Natural killer cell treated with Interleukin-12 subunit alpha and Interleukin-12 subunit beta and Interleukin-15 and Interleukin-18, amount 100 ng/mL, for 72 hours (primary cell): ENCODE measurements at regions not wholly inside any gene's neighbourhood (a gene's known extent, or its start where the extent isn't known, plus 50 kb on each side); places are given as distances from the start of the nearest gene placed in this dataset.
A peak's percentile ranks its signal among the peaks of the same experiment; 100 is the strongest.

Experiments used
- ATAC-seq, 2 donors: fragments of 150-1000 bp; cut with Tn5 transposase in 1 of 2; sonication (Bioruptor Pico), chemical (Tn5 transposase) in 1 of 2; 2 replicates each; pipeline ENCODE4 v1.10.0; 2021
- DNase-seq: peaks from one replicate; pipeline ENCODE4 v3.0.0; 2022; ENCODE audit warnings: low spot score
- H3K27ac Mint-ChIP-seq, 2 donors: 1 replicate in 1 of 2; 2 replicates in 1 of 2; pipeline ENCODE4 v1.8.0; 2022; ENCODE audit warnings: mixed read lengths in 2 of 2, mild to moderate bottlenecking in 1 of 2, moderate library complexity in 1 of 2
- H3K27me3 Mint-ChIP-seq, 2 donors: 1 replicate in 1 of 2; 2 replicates in 1 of 2; pipeline ENCODE4 v1.8.0; 2022; ENCODE audit warnings: mixed read lengths in 2 of 2
- H3K36me3 Mint-ChIP-seq: one replicate; pipeline ENCODE4 v1.8.0; 2022; ENCODE audit warnings: mixed read lengths
- H3K4me1 Mint-ChIP-seq, 2 donors: 1 replicate in 1 of 2; 2 replicates in 1 of 2; pipeline ENCODE4 v1.8.0; 2022; ENCODE audit warnings: low read depth in 2 of 2, mixed read lengths in 2 of 2, mild to moderate bottlenecking in 1 of 2
- H3K4me3 Mint-ChIP-seq: one replicate; pipeline ENCODE4 v1.8.0; 2022; ENCODE audit warnings: mixed read lengths
- H3K9me3 Mint-ChIP-seq: 2 replicates; pipeline ENCODE4 v1.8.0; 2022; ENCODE audit warnings: mixed read lengths

DNA sequence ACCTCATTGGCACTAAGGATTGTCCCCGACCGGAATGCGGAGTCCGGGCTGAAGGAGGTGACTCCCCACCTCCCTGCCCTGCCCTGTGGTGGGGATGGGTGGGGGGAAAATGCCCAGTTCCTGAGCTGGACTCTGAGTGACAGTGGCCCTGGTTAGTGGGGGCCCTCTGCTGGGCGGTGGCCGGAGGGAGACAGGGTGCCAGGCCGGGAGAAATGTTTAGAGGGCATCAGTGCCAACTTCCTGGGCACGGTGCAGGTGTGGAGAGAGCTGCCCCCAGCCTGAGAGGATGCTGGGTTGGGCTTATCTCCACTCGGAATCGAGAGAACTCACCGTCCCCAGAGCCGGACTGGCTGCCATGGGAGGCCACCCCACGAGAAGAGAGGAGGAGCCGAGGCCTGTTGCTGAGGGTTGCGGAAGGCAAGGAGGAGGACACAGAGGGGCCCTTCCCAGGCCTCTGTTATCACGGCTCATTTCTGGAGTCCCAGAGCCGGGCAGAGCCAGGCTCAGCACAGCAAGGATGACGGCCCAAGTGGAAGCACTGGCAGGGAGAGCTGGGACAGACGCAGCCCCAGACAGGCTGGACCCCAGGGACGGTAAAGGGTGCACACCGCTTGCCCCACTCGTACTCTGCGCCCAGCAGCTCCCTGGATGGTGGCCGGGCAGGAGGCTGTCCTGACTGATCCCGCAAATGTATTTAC lies 156.7 kb downstream of the KIF26A start:
- no peak for DNase-seq
- Mint-ChIP-seq H3K4me1 (no peaks in the 10 kb centered on the region), H3K9me3 (no peaks in the 10 kb centered on the region), H3K27ac (no peak overlapping the region), H3K36me3 (no peaks in the 10 kb centered on the region), H3K4me3 (no peak overlapping the region), H3K27me3 (no peaks in the 10 kb centered on the region)
- ATAC-seq: peak in 1 of 2 donors; percentile 21

- no peak overlapping the region for H3K4me3 Mint-ChIP-seq
- DNase-seq: no peak
- H3K36me3 Mint-ChIP-seq: no peaks in the 10 kb centered on the region
These were observed 157.4 kb downstream of the KIF26A start for GRCh38 chr14:104295681-104296387.

GRCh38 chr14:104296388-104297312 lies 158.3 kb downstream of the KIF26A start:
- Mint-ChIP-seq H3K9me3 (no peaks in the 10 kb centered on the region), H3K4me1 (no peaks in the 10 kb centered on the region), H3K4me3 (no peak overlapping the region), H3K27me3 (no peaks in the 10 kb centered on the region), H3K27ac (no peak overlapping the region), H3K36me3 (peaks cover 6% of the 10 kb centered on the region)
- DNase-seq (no peak), ATAC-seq (no peak)

More at GRCh38 chr14:104295681-104296387, 157.4 kb downstream of the KIF26A start:
- no peak for ATAC-seq
- Mint-ChIP-seq H3K27me3 (no peaks in the 10 kb centered on the region), H3K4me1 (no peaks in the 10 kb centered on the region), H3K27ac (no peak overlapping the region), H3K9me3 (no peaks in the 10 kb centered on the region)

- H3K27me3 Mint-ChIP-seq: no peaks in the 10 kb centered on the region
- H3K27ac Mint-ChIP-seq: no peak overlapping the region
- H3K36me3 Mint-ChIP-seq: peaks cover 6% of the 10 kb centered on the region
- H3K9me3 Mint-ChIP-seq: no peaks in the 10 kb centered on the region
- ATAC-seq (no peak), DNase-seq (no peak)
- no peaks in the 10 kb centered on the region for H3K4me1 Mint-ChIP-seq
- H3K4me3 Mint-ChIP-seq: no peak overlapping the region
These were observed 158.9 kb downstream of the KIF26A start for GRCh38 chr14:104297313-104297704.

DNA sequence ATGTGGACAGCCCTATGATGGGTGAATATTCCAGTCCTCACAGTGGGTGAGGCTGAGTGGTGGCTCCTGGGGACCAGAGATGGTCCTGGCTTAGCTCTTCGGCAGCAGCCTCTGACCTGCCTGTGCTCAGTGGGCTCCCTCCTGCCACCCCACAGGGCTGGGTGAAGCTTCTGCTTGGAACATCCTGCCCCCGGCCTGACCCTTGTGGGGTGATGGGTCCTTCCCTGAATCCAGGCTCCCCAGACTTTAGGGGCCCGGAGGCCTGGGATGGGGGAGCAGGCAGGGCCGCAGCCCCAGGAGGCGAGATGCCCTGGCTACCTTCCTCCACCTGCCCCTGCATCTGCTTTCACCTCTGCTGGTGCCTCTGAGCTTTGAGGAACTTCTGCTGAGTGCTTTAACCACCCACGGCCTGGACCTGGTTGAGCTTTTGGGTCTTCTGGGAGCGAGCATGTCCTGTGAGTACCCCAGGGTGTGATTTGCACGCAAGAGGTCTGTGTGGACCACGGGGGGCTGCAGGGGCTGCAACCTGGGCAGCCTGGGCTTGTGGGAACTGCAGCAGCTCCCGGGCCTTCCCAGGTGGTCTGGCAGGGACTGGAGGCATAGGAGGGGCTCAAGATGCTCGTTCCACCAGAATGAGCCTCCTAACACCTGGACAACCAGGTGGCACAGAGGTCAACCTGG lies 159.5 kb downstream of the KIF26A start:
- no peaks in the 10 kb centered on the region for H3K9me3 Mint-ChIP-seq
- no peaks in the 10 kb centered on the region for H3K4me1 Mint-ChIP-seq
- no peaks in the 10 kb centered on the region for H3K27me3 Mint-ChIP-seq
- H3K4me3 Mint-ChIP-seq: no peak overlapping the region
- ATAC-seq (no peak), DNase-seq (peak; percentile 16)
- peaks cover 6% of the 10 kb centered on the region for H3K36me3 Mint-ChIP-seq
- H3K27ac Mint-ChIP-seq: no peak overlapping the region

- H3K36me3 Mint-ChIP-seq: peaks cover 6% of the 10 kb centered on the region
- DNase-seq: no peak
- no peak overlapping the region for H3K27ac Mint-ChIP-seq
- H3K9me3 Mint-ChIP-seq: no peaks in the 10 kb centered on the region
- no peaks in the 10 kb centered on the region for H3K27me3 Mint-ChIP-seq
- no peak for ATAC-seq
- no peak overlapping the region for H3K4me3 Mint-ChIP-seq
- H3K4me1 Mint-ChIP-seq: no peaks in the 10 kb centered on the region
These were observed 160.1 kb downstream of the KIF26A start for GRCh38 chr14:104298458-104298857.

GRCh38 chr14:104299993-104300761 lies 161.8 kb downstream of the KIF26A start:
- H3K27me3 Mint-ChIP-seq: no peaks in the 10 kb centered on the region
- no peak overlapping the region for H3K4me3 Mint-ChIP-seq
- H3K27ac Mint-ChIP-seq: no peak overlapping the region
- peaks cover 6% of the 10 kb centered on the region for H3K36me3 Mint-ChIP-seq
- ATAC-seq (no peak), DNase-seq (peak; percentile 18)
- H3K4me1 Mint-ChIP-seq: no peaks in the 10 kb centered on the region
- H3K9me3 Mint-ChIP-seq: no peaks in the 10 kb centered on the region

DNA sequence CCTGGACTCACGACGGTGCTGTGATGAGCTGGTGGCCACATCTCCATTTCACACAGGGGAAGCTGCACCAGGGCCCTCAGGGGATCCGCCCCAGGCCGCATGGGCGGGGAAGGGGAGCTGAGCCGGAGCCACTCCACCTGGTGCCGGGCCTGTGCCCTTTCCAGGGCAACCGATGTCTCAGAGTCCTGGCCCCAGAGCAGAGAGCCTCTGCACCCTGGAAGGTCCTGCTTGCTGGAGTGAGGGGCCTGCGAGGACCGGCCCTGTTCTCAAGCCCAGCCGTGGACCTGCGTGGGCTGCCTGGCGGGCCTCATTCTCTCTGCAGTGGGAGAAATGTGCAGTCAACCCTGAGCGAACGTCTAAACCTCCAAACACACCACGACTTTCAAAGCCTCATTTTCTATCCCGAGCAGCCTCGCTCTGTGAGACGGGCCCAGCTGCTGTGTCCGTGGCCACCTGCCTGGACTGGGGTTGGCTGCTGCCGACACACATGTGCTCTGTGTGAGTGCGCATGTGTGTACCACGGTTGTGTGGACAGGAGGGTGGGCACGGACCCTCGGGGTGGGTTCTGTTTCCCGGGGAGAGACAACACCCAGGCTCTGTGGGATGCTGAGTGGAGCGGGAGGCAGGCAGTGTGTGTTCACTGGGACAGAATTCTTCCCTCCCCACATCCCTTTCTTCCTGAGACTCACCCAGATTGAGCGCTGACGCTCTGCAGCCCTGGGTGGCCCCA lies 163.5 kb downstream of the KIF26A start:
- Mint-ChIP-seq H3K9me3 (no peaks in the 10 kb centered on the region), H3K27me3 (no peaks in the 10 kb centered on the region), H3K4me1 (no peaks in the 10 kb centered on the region), H3K4me3 (no peak overlapping the region), H3K27ac (no peak overlapping the region), H3K36me3 (peaks cover 6% of the 10 kb centered on the region)
- ATAC-seq (no peak), DNase-seq (no peak)

- no peaks in the 10 kb centered on the region for H3K9me3 Mint-ChIP-seq
- H3K36me3 Mint-ChIP-seq: peaks cover 6% of the 10 kb centered on the region
- H3K27ac Mint-ChIP-seq: no peak overlapping the region
- H3K4me1 Mint-ChIP-seq: no peaks in the 10 kb centered on the region
- DNase-seq: no peak
- no peaks in the 10 kb centered on the region for H3K27me3 Mint-ChIP-seq
- ATAC-seq: no peak
- no peak overlapping the region for H3K4me3 Mint-ChIP-seq
These were observed 164.5 kb downstream of the KIF26A start for GRCh38 chr14:104302794-104303405.

DNA sequence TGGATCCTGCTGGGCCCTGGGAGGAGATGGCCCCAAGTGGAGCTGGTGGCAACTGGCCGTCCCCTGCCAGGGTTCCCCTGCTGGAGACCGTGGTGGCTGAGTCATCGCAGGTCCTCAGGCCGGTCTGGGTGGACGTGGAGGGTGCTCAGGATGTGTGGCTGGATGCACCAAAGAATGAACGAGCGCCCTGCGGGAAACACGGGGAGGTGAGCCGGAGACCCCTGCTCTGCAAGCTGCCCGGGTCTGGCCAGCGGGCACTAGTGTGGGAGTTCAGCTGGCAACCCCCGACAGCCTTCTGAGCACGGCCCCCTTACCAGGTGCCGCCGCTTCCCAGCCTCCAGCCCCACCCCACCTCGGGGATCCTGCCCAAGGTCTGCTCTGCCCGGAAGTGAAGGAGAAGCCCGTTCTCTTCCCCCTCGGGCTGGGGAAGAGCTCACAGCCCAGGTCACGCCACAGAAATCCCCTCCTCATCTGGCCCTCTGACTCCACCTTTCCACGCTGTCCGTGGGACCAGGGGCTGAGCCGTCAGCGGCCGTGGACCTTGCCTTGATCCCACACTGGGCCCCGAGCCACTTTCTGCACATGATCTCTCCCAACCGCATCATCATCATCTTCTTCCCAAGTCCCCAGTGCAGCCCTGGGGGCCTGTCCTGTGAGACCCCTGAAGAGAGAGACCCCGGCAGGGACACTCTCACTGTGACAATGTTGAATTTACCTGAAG lies 165.5 kb downstream of the KIF26A start:
- H3K4me3 Mint-ChIP-seq: no peak overlapping the region
- ATAC-seq (no peak), DNase-seq (no peak)
- no peaks in the 10 kb centered on the region for H3K4me1 Mint-ChIP-seq
- H3K27me3 Mint-ChIP-seq: no peaks in the 10 kb centered on the region
- no peaks in the 10 kb centered on the region for H3K9me3 Mint-ChIP-seq
- no peak overlapping the region for H3K27ac Mint-ChIP-seq
- peaks cover 6% of the 10 kb centered on the region for H3K36me3 Mint-ChIP-seq

- H3K27ac Mint-ChIP-seq: no peak overlapping the region
- DNase-seq (no peak), ATAC-seq (no peak)
- H3K4me1 Mint-ChIP-seq: no peaks in the 10 kb centered on the region
- peaks cover 6% of the 10 kb centered on the region for H3K36me3 Mint-ChIP-seq
- no peak overlapping the region for H3K4me3 Mint-ChIP-seq
- H3K9me3 Mint-ChIP-seq: no peaks in the 10 kb centered on the region
- H3K27me3 Mint-ChIP-seq: no peaks in the 10 kb centered on the region
These were observed 166.3 kb downstream of the KIF26A start for GRCh38 chr14:104304451-104305351.
